ENCODE measurements at regions not wholly inside any gene's neighbourhood (a gene's known extent, or its start where the extent isn't known, plus 50 kb on each side); places are given as distances from the start of the nearest gene placed in this dataset.
"Not testable (repeated sequence)": the region's sequence is repeated elsewhere in the genome, so short reads cannot be mapped to it uniquely, and the experiment has no call there.

DNA sequence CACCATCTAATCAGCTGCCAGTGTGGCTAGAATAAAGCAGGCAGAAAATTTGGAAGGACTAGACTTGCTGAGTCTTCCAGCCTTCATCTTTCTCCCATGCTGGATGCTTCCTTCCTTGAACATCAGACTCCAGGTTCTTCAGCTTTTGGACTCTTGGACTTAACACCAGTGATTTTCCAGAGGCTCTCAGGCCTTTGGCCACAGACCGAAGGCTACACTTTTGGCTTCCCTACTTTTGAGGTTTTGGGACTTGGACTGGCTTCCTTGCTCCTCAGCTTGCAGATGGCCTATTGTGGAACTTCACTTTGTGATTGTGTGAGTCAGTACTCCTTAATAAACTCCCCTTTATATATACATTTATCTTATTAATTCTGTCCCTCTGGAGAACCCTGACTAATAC is 129.8 kb upstream of the MB21D2 start:
- not testable (repeated sequence) for DNase-seq

GRCh38 chr3:193048127-193048526 is 130.5 kb upstream of the MB21D2 start:
- DNase-seq, result no peak

DNA sequence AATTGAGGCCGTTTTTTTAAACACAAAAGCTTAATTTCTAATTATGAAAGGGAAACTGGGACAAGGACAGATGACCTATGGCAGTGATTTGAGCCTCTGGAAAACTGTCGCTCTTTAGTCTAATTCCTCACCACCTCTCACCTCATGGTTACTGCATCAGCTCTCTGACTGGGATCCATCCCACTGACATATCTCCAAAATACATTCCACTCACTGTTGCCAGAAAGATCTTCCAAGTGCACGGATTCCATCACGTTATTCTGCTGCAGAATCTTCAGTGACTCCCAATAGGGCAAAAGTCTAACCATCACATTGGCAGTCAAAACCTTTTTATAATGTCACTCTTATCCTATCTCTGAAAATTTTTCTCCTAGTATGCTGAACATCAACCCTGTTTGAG is 132.3 kb upstream of the MB21D2 start:
- DNase-seq, result no peak

DNA sequence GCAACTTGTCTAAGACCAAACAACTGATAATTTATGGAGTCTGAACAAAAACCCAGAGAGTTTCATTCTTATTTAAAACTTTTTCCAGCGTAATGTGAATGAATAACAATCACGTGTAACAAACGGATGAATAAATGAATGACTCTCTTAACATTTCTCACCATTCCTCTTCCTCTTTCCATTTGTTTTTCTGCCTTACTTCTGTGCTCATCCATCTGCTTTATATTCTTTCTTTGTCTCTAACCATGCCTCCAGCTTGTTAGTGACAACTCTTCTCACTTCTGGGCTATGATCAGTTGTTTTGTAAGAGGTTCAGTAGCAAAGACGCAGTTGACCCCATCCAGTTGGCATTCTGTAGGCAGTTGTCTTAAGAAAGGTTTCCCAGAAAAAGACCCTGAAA is 133.7 kb upstream of the MB21D2 start:
- no peak for DNase-seq

GRCh38 chr3:193052354-193053045 is 134.8 kb upstream of the MB21D2 start:
- no peak for DNase-seq

DNA sequence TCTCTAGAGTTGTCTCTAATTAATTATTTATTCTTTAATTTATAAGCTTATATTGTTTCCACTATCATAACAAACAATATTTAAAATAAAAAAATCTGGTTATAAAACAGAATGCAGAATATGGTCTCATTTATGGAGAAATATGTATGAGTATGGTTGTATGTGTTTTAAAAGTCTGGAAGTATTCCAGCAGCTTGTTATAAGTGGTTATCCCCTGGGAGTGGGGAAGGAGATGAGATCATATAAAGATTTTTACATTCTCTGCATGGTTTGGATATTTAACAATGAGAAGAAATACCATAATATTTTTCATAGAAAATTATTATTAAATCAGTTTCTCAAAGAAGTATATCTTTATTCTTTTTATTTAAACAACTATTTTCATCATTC is 135.4 kb upstream of the MB21D2 start:
- no peak for DNase-seq

GRCh38 chr3:193055352-193055751 is 137.7 kb upstream of the MB21D2 start:
- no peak for DNase-seq

GRCh38 chr3:193057616-193058015 is 140.0 kb upstream of the MB21D2 start:
- no peak for DNase-seq

DNA sequence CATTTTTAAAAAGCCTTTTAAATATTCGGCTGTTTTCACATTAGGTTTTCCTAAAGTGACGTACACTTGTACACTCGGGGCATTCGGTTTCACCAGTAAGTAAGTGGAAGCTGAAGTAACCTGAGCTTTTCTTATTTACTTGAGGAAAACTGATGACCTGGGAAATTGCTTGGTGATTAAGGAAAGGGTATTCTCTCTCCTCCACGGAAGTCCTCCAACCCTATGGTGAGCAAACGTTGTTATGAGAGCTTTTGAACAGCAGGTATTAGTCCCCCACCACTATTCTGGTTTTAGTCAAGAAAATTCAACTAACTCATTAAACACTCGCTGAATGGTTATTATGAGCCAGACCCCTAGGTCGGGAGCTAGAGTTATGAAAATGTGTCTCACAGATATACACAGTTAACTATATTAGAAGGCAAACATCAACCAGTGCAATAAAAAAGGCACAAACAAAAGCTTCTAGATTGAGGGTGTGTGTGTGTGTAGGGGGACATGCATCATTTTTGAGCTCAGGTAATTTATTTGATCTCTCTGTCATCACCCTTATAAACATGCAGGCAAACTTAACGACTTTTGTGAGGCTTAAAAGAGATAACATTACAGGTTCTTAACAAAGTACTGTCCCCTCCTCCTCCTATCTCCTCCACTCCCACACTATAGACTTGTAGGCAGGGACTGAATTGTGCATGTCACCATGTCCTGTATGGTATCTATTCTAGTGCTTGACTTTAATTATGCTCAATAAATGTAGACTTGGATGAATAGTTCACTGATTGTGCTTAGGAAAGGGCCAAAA is 143.3 kb upstream of the MB21D2 start:
- DNase-seq, result no peak

DNA sequence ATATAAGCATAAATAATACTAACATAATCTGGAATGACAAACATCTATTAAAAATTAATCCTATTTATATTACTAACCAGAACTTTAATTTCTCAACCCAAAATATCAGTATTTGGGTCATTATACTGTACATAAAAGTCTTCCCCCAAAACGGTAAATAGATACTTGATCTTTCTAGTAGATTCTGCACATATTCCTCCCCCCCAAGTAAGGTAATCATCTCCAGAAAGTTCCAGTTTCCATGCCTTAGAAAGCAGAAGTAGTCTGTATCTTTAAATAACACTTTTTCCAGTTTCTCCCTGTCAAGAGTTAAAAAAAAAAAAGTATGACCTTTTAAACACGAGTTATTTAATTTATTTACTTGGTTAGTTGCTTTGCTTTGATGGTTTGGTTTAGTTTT is 150.7 kb upstream of the MB21D2 start:
- no peak for DNase-seq

DNA sequence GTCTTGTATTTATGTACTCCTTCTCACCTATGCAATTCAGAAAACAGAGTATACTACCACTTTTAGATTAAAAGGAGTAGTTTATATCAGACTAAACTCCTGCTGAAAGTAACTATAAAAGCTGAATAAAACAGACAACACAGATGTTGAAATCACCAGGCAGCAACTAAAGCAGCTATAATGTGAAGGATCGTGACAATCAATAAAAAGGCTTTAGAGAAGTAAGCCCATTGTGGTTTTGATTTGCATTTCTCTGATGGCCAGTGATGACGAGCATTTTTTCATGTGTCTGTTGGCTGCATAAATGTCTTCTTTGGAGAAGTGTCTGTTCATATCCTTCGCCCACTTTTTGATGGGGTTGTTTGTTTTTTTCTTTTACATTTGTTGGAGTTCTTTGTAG is 152.1 kb upstream of the MB21D2 start:
- not testable (repeated sequence) for DNase-seq

DNA sequence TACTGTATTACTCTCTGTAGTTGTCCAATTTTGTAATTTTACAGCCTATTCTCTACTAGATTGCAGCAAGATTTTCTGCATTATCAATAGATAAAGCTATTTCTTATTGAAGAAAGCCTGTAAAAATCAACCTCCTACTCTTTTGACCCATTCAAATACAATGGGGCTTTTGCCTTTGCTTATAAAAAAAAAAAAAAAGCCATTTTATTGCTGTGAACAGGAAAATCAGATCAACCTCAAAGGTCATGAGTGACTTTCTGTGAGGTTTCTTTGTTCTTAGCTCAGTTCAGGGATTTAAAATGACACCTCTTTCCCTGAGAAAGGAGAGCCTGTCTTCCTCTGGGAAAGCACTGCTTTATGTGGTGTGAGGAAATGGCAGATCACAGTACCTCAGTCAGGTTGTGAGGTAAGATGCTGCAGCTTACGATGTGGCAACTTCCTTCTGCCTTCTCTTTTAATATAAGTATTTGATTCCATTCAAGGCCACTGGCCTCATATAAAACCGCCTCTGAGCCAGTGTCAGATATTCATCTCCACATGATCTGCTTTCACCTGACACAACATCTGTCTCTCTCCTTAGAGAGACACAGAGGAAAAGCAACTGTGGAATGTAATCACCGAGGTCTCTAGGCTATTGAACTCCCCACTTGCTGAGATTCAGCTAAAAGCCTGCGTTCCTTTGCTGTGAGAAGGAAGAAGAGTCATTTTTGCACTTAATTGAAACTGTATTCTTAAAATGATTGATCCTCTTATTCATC is 161.5 kb upstream of the MB21D2 start:
- no peak for DNase-seq

GRCh38 chr3:193080821-193081365 is 160.1 kb upstream of the PLAAT1 start:
- no peak for DNase-seq

DNA sequence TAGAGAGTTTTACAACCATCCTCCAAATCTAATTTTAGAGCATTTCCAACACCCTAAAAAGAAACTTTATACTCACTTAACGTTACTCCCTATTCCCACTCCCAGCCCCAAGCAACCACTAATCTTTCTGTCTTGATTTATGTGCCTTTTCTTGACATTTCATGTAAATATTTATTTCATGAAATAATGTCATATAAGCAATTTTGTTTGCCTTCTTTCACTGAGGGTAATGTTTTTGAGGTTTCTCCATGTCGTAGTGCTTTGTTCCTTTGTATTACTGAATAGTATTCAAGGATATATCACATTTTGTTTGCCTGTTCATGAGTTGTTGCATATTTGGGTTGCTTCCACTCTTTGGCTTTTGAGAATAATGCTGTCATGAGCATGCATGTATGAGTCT is 155.4 kb upstream of the PLAAT1 start:
- no peak for DNase-seq

DNA sequence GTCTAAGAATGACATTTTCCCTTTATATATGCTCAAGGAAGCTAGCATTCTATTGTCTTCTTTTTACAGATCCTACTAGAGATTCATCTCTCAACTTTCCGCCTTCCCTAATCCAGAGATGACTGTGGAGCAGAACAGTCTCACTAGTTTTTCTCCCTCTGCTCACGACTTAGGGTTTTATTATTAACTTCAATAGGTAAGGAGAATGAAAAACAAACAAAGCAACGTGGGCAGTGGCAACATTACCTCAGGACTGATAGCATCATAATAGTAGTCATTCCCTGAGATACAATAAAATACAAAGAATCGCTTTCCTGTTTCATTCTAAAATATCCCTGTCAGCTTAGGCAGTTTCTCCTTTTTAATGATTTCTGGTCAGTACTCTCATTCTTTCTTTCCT is 154.3 kb upstream of the PLAAT1 start:
- no peak for DNase-seq

DNA sequence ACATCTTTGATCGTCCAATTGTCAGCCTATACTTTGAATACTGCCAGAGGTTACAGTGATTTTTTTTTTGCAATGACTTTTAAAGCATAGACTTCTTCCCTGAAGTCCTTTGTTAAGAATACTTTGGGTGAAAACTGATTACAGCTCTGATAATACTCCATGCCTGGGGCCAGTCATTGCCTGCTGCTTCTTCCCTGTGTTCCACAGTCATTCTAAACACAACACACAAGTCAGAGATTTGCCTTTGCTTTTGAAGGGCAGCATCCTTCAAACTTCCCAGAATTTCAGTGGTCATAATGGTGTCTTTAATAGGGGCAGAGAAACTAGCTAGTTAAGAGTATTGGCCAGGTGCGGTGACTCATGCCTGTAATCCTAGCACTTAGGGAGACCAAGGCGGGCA is 153.7 kb upstream of the PLAAT1 start:
- DNase-seq, result no peak

- DNase-seq, result peak; percentile 77
Observed at GRCh38 chr3:193095366-193095765, 145.7 kb upstream of the PLAAT1 start.

- no peak for DNase-seq
Observed at GRCh38 chr3:193096076-193096475, 144.9 kb upstream of the PLAAT1 start.

- no peak for DNase-seq
Observed at GRCh38 chr3:193114431-193115340, 126.3 kb upstream of the PLAAT1 start.

- DNase-seq, result no peak
Observed at GRCh38 chr3:193116871-193117270, 124.2 kb upstream of the PLAAT1 start.

DNA sequence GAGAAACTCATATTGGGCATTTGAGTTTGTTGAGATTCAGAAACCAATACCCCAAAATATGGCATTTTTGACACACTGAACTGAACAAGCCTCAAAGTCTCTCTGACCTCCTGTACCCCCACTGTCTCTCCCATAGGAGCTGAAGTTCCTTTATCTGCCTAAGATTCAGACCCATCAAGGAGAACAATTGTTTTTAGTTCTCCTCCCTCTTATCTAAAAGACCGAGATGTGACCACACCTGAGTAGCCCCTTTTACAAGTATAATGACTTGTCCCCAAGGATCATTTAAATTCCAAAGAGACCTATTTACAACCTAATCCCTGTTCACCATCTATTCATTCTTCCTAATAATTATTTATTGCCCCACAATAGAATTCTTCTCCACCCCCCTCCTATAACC is 122.1 kb upstream of the PLAAT1 start:
- no peak for DNase-seq

DNA sequence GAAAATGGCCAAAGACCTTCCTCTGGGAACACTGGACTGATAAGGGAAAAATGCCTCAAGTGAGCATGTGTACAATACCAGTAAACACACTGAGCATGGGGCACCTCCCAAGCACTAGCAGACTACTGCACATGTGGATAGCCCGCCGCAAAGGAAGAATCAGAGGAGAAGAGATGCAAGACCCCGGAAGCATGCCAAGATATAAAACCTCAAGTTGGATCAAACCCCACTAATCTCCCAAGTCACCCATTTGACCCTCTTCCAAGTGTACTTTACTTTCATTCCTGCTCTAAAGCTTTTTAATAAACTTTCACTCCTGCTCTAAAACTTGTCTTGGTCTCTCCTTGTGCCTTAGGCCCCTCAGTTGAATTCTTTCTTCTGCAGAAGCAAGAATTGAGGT is 121.1 kb upstream of the PLAAT1 start:
- DNase-seq, result no peak

DNA sequence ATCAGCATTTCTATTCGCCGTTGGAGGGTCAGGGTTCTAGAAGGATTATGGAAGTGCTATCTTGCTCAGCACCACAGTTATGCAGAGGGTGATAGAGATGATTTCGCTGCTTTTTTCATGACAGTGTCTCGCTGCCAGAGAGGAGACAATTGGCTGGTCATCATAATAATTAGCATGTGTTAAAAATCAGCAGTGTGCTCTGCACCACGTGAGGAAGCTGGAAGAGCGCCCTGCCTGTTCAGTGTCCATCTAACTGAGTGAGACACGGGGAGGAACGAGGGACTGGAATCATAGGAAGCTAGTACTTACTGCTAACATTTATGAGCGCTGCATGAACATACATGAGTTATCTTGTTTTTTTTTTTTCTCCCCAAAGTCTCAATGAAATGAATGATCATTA is 116.2 kb upstream of the PLAAT1 start:
- no peak for DNase-seq

Measured in NCI-H2029 treated with DMSO at 0.1 percent for 48 hours (cell line).